GM12878 (cell line): ENCODE measurements at regions not wholly inside any gene's neighbourhood (a gene's known extent, or its start where the extent isn't known, plus 50 kb on each side); places are given as distances from the start of the nearest gene placed in this dataset.

Experiments used
- ATAC-seq: fragments of 200-7000 bp; cut with Tn5 transposase; 3 replicates; pipeline ENCODE4 v1.9.1; 2020; ENCODE audit warnings: mild to moderate bottlenecking, moderate library complexity
- BruUV-seq: library from RNA; stranded (reverse); fragments of 400-500 nt; replicated peaks from 2 replicates; lab custom pipeline; 2021; lab: Mats Ljungman, UMichigan
- CTCF ChIA-PET: fragments of 300-600 bp; sonication (Branson Sonifier 250); formaldehyde crosslinking; extraction: SDS; loops from one replicate; lab custom pipeline; 2021; ENCODE audit warnings: inconsistent platforms; lab: Yijun Ruan, JAX
- POLR2A ChIA-PET: fragments of 350-600 bp; formaldehyde crosslinking; extraction: SDS; loops from one replicate; lab custom pipeline; 2021; ENCODE audit warnings: inconsistent platforms; lab: Charles Lee
- RAD21 ChIA-PET: fragments of 300-600 bp; sonication (Branson Sonifier 250); formaldehyde crosslinking; loops from one replicate; lab custom pipeline; 2023; ENCODE audit warnings: antibody characterized with exemption; ENCODE audit not compliant: unreplicated experiment; lab: Charles Lee
- SMC1A ChIA-PET: fragments of 300-600 bp; sonication (Branson Sonifier 250); formaldehyde crosslinking; loops from one replicate; lab custom pipeline; 2023; ENCODE audit not compliant: unreplicated experiment, uncharacterized antibody; lab: Charles Lee
- DNase-seq: peaks from one replicate; pipeline ENCODE4 v3.0.0-alpha.2; 2011; ENCODE audit warnings: low read depth, low spot score
- FAIRE-seq: peaks from 3 replicates; lab custom pipeline; 2011; peaks lifted over from hg19 to GRCh38; lab: Jason Lieb, UNC
- H2AFZ ChIP-seq: 2 replicates; pipeline ENCODE4 v1.6.0; 2011; ENCODE audit warnings: low read depth, low read length, control low read depth; ENCODE audit not compliant: control insufficient read depth
- H3K27ac ChIP-seq: 2 replicates; pipeline ENCODE4 v1.5.1; 2011; ENCODE audit warnings: control low read depth; ENCODE audit not compliant: control insufficient read depth, insufficient read depth
- H3K27me3 ChIP-seq, 2 experiments: replicated peaks in 1 of 2; 2 replicates each; pipeline versions ENCODE4 v1.6.0 to v1.6.1; 2011; ENCODE audit warnings: low read length in 1 of 2; ENCODE audit not compliant: control insufficient read depth in 2 of 2, insufficient read depth in 2 of 2
- H3K36me3 ChIP-seq, 2 experiments: 2 replicates each; pipeline ENCODE4 v1.5.1; 2011; ENCODE audit warnings: low read length in 1 of 2; ENCODE audit not compliant: control insufficient read depth in 2 of 2, insufficient read depth in 2 of 2
- H3K4me1 ChIP-seq: 2 replicates; pipeline ENCODE4 v1.6.1; 2011; ENCODE audit warnings: mild to moderate bottlenecking, low read length, moderate library complexity, mixed read lengths; ENCODE audit not compliant: control insufficient read depth, insufficient read depth
- H3K4me2 ChIP-seq: 2 replicates; pipeline ENCODE4 v1.6.0; 2011; ENCODE audit warnings: control low read depth; ENCODE audit not compliant: control insufficient read depth, insufficient read depth
- H3K4me3 ChIP-seq: fragments of 200-600 bp; sonication (generic); 2 replicates; pipeline ENCODE4 v1.5.1; 2016
- H3K79me2 ChIP-seq: 2 replicates; pipeline ENCODE4 v1.6.0; 2011; ENCODE audit warnings: low read length; ENCODE audit not compliant: control insufficient read depth, insufficient read depth
- H3K9ac ChIP-seq: 2 replicates; pipeline ENCODE4 v1.8.0; 2011; ENCODE audit warnings: low read length, control low read depth, mixed read lengths; ENCODE audit not compliant: control insufficient read depth, insufficient read depth
- H3K9me3 ChIP-seq: replicated peaks from 3 replicates; pipeline ENCODE4 v1.5.1; 2011; ENCODE audit warnings: mild to moderate bottlenecking, low read length; ENCODE audit not compliant: control insufficient read depth, insufficient read depth
- H4K20me1 ChIP-seq: 2 replicates; pipeline ENCODE4 v1.6.0; 2011; ENCODE audit not compliant: control insufficient read depth, insufficient read depth
- BCL3 ChIP-seq: IDR thresholded peaks from 2 replicates; pipeline ENCODE4 v1.6.1; 2011; ENCODE audit warnings: borderline replicate concordance, low read depth, mild to moderate bottlenecking, moderate library complexity, low read length; ENCODE audit not compliant: insufficient read depth, poor library complexity, severe bottlenecking
- CBX5 ChIP-seq: sonication (generic); IDR thresholded peaks from 2 replicates; pipeline ENCODE4 v1.6.1; 2016; ENCODE audit warnings: low read depth, moderate library complexity, mild to moderate bottlenecking, inconsistent platforms
- CHD1 ChIP-seq: IDR thresholded peaks from 2 replicates; pipeline ENCODE4 v1.6.1; 2012; ENCODE audit warnings: low read depth, low read length, improper control_type of control experiment
- HDGF ChIP-seq: fragments of 450-650 bp; IDR thresholded peaks from 2 replicates; pipeline ENCODE4 v1.6.1; 2016; ENCODE audit warnings: antibody characterized with exemption
- IKZF1 ChIP-seq: fragments of 450-650 bp; conservative IDR thresholded peaks from 2 replicates; pipeline ENCODE4 v1.6.1; 2017; ENCODE audit warnings: antibody characterized with exemption, mild to moderate bottlenecking
- MTA2 ChIP-seq: fragments of 450-650 bp; IDR thresholded peaks from 2 replicates; pipeline ENCODE4 v1.6.1; 2016; ENCODE audit warnings: low read depth, mild to moderate bottlenecking, moderate library complexity
- NFYB ChIP-seq: IDR thresholded peaks from 2 replicates; pipeline ENCODE4 v1.6.1; 2011; ENCODE audit warnings: low read depth, mild to moderate bottlenecking, low read length, improper control_type of control experiment, moderate library complexity; ENCODE audit not compliant: insufficient read depth
- RBBP5 ChIP-seq: fragments of 200-600 bp; sonication (generic); conservative IDR thresholded peaks from 2 replicates; pipeline ENCODE4 v1.6.1; 2016
- RELA ChIP-seq: fragments of 450-650 bp; IDR thresholded peaks from 2 replicates; pipeline ENCODE4 v1.8.0; 2014; ENCODE audit warnings: borderline replicate concordance; ENCODE audit not compliant: partially characterized antibody
- TAF1 ChIP-seq: IDR thresholded peaks from 2 replicates; pipeline ENCODE4 v1.6.1; 2011; ENCODE audit warnings: mild to moderate bottlenecking, low read depth, low read length, borderline replicate concordance
- TARDBP ChIP-seq: IDR thresholded peaks from 2 replicates; pipeline ENCODE4 v1.6.1; 2016; ENCODE audit warnings: borderline replicate concordance
- TCF12 ChIP-seq: IDR thresholded peaks from 2 replicates; pipeline ENCODE4 v1.6.1; 2011; ENCODE audit warnings: low read depth, mild to moderate bottlenecking, low read length
- ZBTB4 ChIP-seq: fragments of 450-650 bp; formaldehyde crosslinking; IDR thresholded peaks from 2 replicates; pipeline ENCODE4 v1.4.0; 2022; ENCODE audit warnings: mild to moderate bottlenecking, moderate library complexity
- ZNF384 ChIP-seq: IDR thresholded peaks from 2 replicates; pipeline ENCODE4 v1.6.1; 2012; ENCODE audit warnings: low read depth, mild to moderate bottlenecking, low read length, improper control_type of control experiment, borderline replicate concordance
- WGBS: methylation state at CpG from one replicate; pipeline ENCODE4 v1.1.6; 2016; ENCODE audit warnings: low lambda C conversion rate; ENCODE audit not compliant: insufficient replicate concordance, insufficient coverage; ENCODE audit errors: missing lambda C conversion rate; 5-methylcytosine and 5-hydroxymethylcytosine counted together
- in situ Hi-C: fragments of 300-500 bp; cut with MboI; formaldehyde crosslinking; loops from 9 replicates; pipeline ENCODE4 v1.14.3; 2018; ENCODE audit warnings: mixed read lengths
- intact Hi-C: fragments of 100-400 bp; cut with micrococcal nuclease; formaldehyde crosslinking; loops from one replicate; pipeline ENCODE4 v1.14.2; 2022; ENCODE audit not compliant: unreplicated experiment

GRCh38 chr5:54362434-54362833, 52.1 kb upstream of the ARL15 start:
- in situ Hi-C loops: no loop called here
- POLR2A ChIA-PET: no interaction called here
- Histone ChIP-seq H3K27me3 (no peaks in the 10 kb centered on the region; a peak in 1 of 4 replicates), H3K36me3 (no peaks in the 10 kb centered on the region), H2AFZ (no peak overlapping the region), H3K27ac (no peak overlapping the region), H3K4me1 (no peaks in the 10 kb centered on the region), H3K4me2 (no peak overlapping the region)
- RAD21 ChIA-PET: no interaction called here
- SMC1A ChIA-PET: no interaction called here
- no peak for ATAC-seq
- no TSS peak for BruUV-seq
- intact Hi-C loops: no loop called here
- 0% methylated on average over 2 of the region's 2 CpGs for WGBS
- CTCF ChIA-PET: no interaction called here
- no peak for TF ChIP-seq CBX5
- no peak for TF ChIP-seq MTA2
- no peak for TF ChIP-seq ZBTB4 (CRISPR knock-in tag)
- no peak for TF ChIP-seq NFYB
- no peak for TF ChIP-seq TAF1
- TF ChIP-seq CHD1: no peak
- TF ChIP-seq BCL3: no peak
- TF ChIP-seq HDGF: no peak
- TF ChIP-seq IKZF1: no peak
- TF ChIP-seq ZNF384: no peak
- no peak for TF ChIP-seq RBBP5
- no peak for TF ChIP-seq TCF12
- no peak for TF ChIP-seq RELA
- TF ChIP-seq TARDBP: no peak
- TF ChIP-seq, all 136 proteins: peak for 0
- H3K4me3 ChIP-seq: no peak overlapping the region
- no peak for DNase-seq
- FAIRE-seq: no peak
- H3K79me2 ChIP-seq: no peaks in the 10 kb centered on the region
- no peaks in the 10 kb centered on the region for H3K9me3 ChIP-seq
- H4K20me1 ChIP-seq: no peaks in the 10 kb centered on the region
- H3K9ac ChIP-seq: no peak overlapping the region
